CD8-positive, alpha-beta memory T cell (primary cell): ENCODE measurements at regions not wholly inside any gene's neighbourhood (a gene's known extent, or its start where the extent isn't known, plus 50 kb on each side); places are given as distances from the start of the nearest gene placed in this dataset.

ENCODE experiments used
- CTCF ChIA-PET: fragments of 350-600 bp; sonication (Branson Sonifier 250); formaldehyde crosslinking; loops from one replicate; lab custom pipeline; 2021; ENCODE audit warnings: antibody characterized with exemption; lab: Charles Lee
- POLR2A ChIA-PET: fragments of 350-600 bp; sonication (Branson Sonifier 250); formaldehyde crosslinking; loops from one replicate; lab custom pipeline; 2021; ENCODE audit warnings: antibody characterized with exemption; lab: Charles Lee
- DNase-seq, 5 donors: peaks; one replicate each; pipeline versions ENCODE4 v3.0.0 to v3.0.0-alpha.2; 2020 to 2022; ENCODE audit warnings: mixed read lengths in 1 of 5
- H3K27ac ChIP-seq: one replicate; pipeline ENCODE4 v1.7.0; 2013; ENCODE audit warnings: low read depth, mild to moderate bottlenecking, low read length, moderate library complexity
- H3K27me3 ChIP-seq: 2 replicates; pipeline ENCODE4 v1.7.0; 2013; ENCODE audit warnings: low read length, mild to moderate bottlenecking; ENCODE audit not compliant: insufficient read depth, poor library complexity, severe bottlenecking
- H3K36me3 ChIP-seq: 2 replicates; pipeline ENCODE4 v1.7.0; 2013; ENCODE audit warnings: mild to moderate bottlenecking, low read length, moderate library complexity; ENCODE audit not compliant: insufficient read depth
- H3K4me1 ChIP-seq: 2 replicates; pipeline ENCODE4 v1.7.0; 2013; ENCODE audit warnings: mild to moderate bottlenecking, low read length, moderate library complexity; ENCODE audit not compliant: insufficient read depth
- H3K4me3 ChIP-seq: 2 replicates; pipeline ENCODE4 v1.7.0; 2013; ENCODE audit warnings: mild to moderate bottlenecking, low read length
- H3K9me3 ChIP-seq: 2 replicates; pipeline ENCODE4 v1.7.0; 2013; ENCODE audit warnings: mild to moderate bottlenecking, low read length
- H3K27ac Mint-ChIP-seq, 8 donors: one replicate each; pipeline ENCODE4 v1.8.0; 2020 to 2021; ENCODE audit warnings: mixed read lengths in 8 of 8, mild to moderate bottlenecking in 6 of 8, inconsistent platforms in 3 of 8, moderate library complexity in 3 of 8
- H3K27me3 Mint-ChIP-seq, 2 donors: one replicate each; pipeline ENCODE4 v1.8.0; 2020 to 2021; ENCODE audit warnings: mixed read lengths in 2 of 2, mild to moderate bottlenecking in 1 of 2, moderate library complexity in 1 of 2
- H3K36me3 Mint-ChIP-seq, 3 donors: one replicate each; pipeline ENCODE4 v1.8.0; 2020 to 2021; ENCODE audit warnings: mixed read lengths in 3 of 3, inconsistent platforms in 1 of 3, mild to moderate bottlenecking in 1 of 3
- H3K4me1 Mint-ChIP-seq, 3 donors: one replicate each; pipeline ENCODE4 v1.8.0; 2020 to 2021; ENCODE audit warnings: mixed read lengths in 3 of 3, inconsistent platforms in 1 of 3, mild to moderate bottlenecking in 1 of 3
- H3K4me3 Mint-ChIP-seq, 7 donors: one replicate each; pipeline ENCODE4 v1.8.0; 2020 to 2021; ENCODE audit warnings: mixed read lengths in 7 of 7, mild to moderate bottlenecking in 6 of 7, moderate library complexity in 4 of 7, inconsistent platforms in 2 of 7
- H3K9me3 Mint-ChIP-seq, 5 donors: one replicate each; pipeline ENCODE4 v1.8.0; 2020 to 2022; ENCODE audit warnings: mixed read lengths in 5 of 5, mild to moderate bottlenecking in 3 of 5, moderate library complexity in 2 of 5, inconsistent platforms in 1 of 5

GRCh38 chr11:32213223-32213622, 122.3 kb downstream of the RCN1 start:
- Mint-ChIP-seq H3K9me3 (peaks cover 0 to 2% (median 0%) of the 10 kb centered on the region in 5 donors), H3K4me3 (no peak overlapping the region), H3K36me3 (no peaks in the 10 kb centered on the region), H3K27ac (no peak overlapping the region), H3K4me1 (no peaks in the 10 kb centered on the region), H3K27me3 (peaks cover 10 to 31% of the 10 kb centered on the region in 2 donors)
- H3K36me3 ChIP-seq = no peaks in the 10 kb centered on the region
- no peaks in the 10 kb centered on the region for H3K9me3 ChIP-seq
- H3K27me3 ChIP-seq = no peaks in the 10 kb centered on the region
- H3K27ac ChIP-seq = no peak overlapping the region
- no peaks in the 10 kb centered on the region for H3K4me1 ChIP-seq
- POLR2A ChIA-PET = no interaction called here
- CTCF ChIA-PET = interaction anchor here (0.9 kb wide), 1 partner anchor 10 kb away, joined by 3 read pairs; no protein-coding TSS in a partner anchor
- H3K4me3 ChIP-seq = no peak overlapping the region
- DNase-seq = no peak

GRCh38 chr11:32215157-32215556, 124.3 kb downstream of the RCN1 start:
- Histone ChIP-seq H3K36me3 (no peaks in the 10 kb centered on the region), H3K27ac (no peak overlapping the region), H3K4me3 (no peak overlapping the region), H3K4me1 (no peaks in the 10 kb centered on the region), H3K27me3 (no peaks in the 10 kb centered on the region), H3K9me3 (no peaks in the 10 kb centered on the region)
- POLR2A ChIA-PET = no interaction called here
- H3K4me3 Mint-ChIP-seq = no peak overlapping the region
- H3K27me3 Mint-ChIP-seq = peaks cover 4 to 19% of the 10 kb centered on the region in 2 donors
- H3K9me3 Mint-ChIP-seq = peaks cover 0 to 2% (median 0%) of the 10 kb centered on the region in 5 donors
- no peak overlapping the region for H3K27ac Mint-ChIP-seq
- no peak for DNase-seq
- H3K4me1 Mint-ChIP-seq = no peaks in the 10 kb centered on the region
- no peaks in the 10 kb centered on the region for H3K36me3 Mint-ChIP-seq
- CTCF ChIA-PET = no interaction called here

DNA sequence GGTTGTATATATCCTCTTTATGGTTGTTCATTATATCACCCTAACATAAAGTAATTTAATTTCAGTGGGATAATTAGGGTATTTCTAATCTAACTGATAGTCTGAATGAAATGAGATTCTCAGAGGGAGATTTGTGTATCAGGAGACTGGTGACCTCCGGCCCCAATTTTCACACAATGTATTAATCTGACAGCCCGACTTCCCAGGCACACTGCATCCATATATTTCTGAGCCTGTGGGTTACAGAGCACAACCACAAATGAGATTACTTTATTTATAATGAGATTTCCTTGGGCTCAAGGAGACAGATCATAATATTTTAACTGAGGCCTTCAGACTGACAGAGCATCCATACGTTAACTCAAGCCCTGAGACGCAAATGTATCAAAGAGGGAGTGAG, 125.9 kb downstream of the RCN1 start:
- POLR2A ChIA-PET = no interaction called here
- Histone ChIP-seq H3K27ac (no peak overlapping the region), H3K9me3 (no peaks in the 10 kb centered on the region), H3K4me1 (no peaks in the 10 kb centered on the region), H3K36me3 (no peaks in the 10 kb centered on the region), H3K27me3 (no peaks in the 10 kb centered on the region), H3K4me3 (no peak overlapping the region)
- no peaks in the 10 kb centered on the region for H3K4me1 Mint-ChIP-seq
- no peak overlapping the region for H3K4me3 Mint-ChIP-seq
- no peaks in the 10 kb centered on the region for H3K36me3 Mint-ChIP-seq
- no peak for DNase-seq
- H3K9me3 Mint-ChIP-seq = no peaks in the 10 kb centered on the region
- no peak overlapping the region for H3K27ac Mint-ChIP-seq
- CTCF ChIA-PET = no interaction called here
- peaks cover 4 to 8% of the 10 kb centered on the region in 2 donors for H3K27me3 Mint-ChIP-seq

GRCh38 chr11:32219320-32219719, 128.4 kb downstream of the RCN1 start:
- Histone ChIP-seq H3K9me3 (no peaks in the 10 kb centered on the region), H3K4me1 (no peaks in the 10 kb centered on the region), H3K27ac (no peak overlapping the region), H3K27me3 (no peaks in the 10 kb centered on the region), H3K36me3 (no peaks in the 10 kb centered on the region), H3K4me3 (no peak overlapping the region)
- Mint-ChIP-seq H3K27me3 (peaks cover 3 to 7% of the 10 kb centered on the region in 2 donors), H3K9me3 (no peaks in the 10 kb centered on the region), H3K4me1 (no peaks in the 10 kb centered on the region), H3K36me3 (no peaks in the 10 kb centered on the region), H3K27ac (no peak overlapping the region), H3K4me3 (no peak overlapping the region)
- ChIA-PET POLR2A (no interaction called here), CTCF (no interaction called here)
- no peak for DNase-seq

DNA sequence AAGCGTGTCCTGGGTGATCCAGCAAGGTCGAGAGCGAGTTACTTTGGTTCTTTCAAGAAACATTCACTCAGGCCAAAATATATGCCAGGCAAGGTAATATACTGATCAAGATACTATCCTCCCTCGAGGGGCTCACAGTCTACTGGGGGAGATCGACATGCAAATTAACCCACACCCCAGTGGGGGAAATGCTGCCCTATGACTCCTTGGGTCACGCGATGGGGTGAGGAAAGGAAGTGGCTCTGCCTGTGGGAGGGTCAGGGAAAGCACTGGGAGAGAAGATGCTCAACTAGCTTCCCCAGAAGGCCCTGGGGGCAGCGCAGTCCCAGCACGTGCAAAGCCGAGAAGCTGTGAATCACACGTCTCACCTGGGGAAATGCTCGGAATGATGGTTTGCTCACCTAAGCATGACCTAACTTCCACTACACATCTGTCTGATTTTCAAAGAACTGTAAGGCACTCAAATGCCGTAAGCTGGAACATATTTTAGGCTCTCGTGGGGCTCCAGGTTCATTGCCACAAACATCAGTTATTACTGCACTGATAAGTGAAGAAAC, 130.7 kb downstream of the RCN1 start:
- Mint-ChIP-seq H3K27ac (no peak overlapping the region), H3K9me3 (no peaks in the 10 kb centered on the region), H3K4me3 (no peak overlapping the region), H3K27me3 (peaks cover 7 to 12% of the 10 kb centered on the region in 2 donors), H3K36me3 (no peaks in the 10 kb centered on the region), H3K4me1 (no peaks in the 10 kb centered on the region)
- H3K27ac ChIP-seq = no peak overlapping the region
- DNase-seq = no peak
- ChIA-PET POLR2A (no interaction called here), CTCF (no interaction called here)
- no peaks in the 10 kb centered on the region for H3K36me3 ChIP-seq
- H3K27me3 ChIP-seq = no peaks in the 10 kb centered on the region
- H3K4me1 ChIP-seq = no peaks in the 10 kb centered on the region
- H3K4me3 ChIP-seq = no peak overlapping the region
- H3K9me3 ChIP-seq = no peaks in the 10 kb centered on the region

GRCh38 chr11:32224580-32224979, 133.7 kb downstream of the RCN1 start:
- Histone ChIP-seq H3K27ac (no peak overlapping the region), H3K9me3 (no peaks in the 10 kb centered on the region), H3K36me3 (no peaks in the 10 kb centered on the region), H3K27me3 (no peaks in the 10 kb centered on the region), H3K4me3 (no peak overlapping the region), H3K4me1 (no peaks in the 10 kb centered on the region)
- H3K27me3 Mint-ChIP-seq = peaks cover 8 to 18% of the 10 kb centered on the region in 2 donors
- no peak for DNase-seq
- no peaks in the 10 kb centered on the region for H3K4me1 Mint-ChIP-seq
- H3K4me3 Mint-ChIP-seq = no peak overlapping the region
- no peaks in the 10 kb centered on the region for H3K36me3 Mint-ChIP-seq
- CTCF ChIA-PET = no interaction called here
- no peaks in the 10 kb centered on the region for H3K9me3 Mint-ChIP-seq
- H3K27ac Mint-ChIP-seq = peak overlapping the region in 1 of 8 donors; percentile 1
- POLR2A ChIA-PET = no interaction called here

- Histone ChIP-seq H3K4me3 (no peak overlapping the region), H3K4me1 (no peaks in the 10 kb centered on the region), H3K9me3 (no peaks in the 10 kb centered on the region), H3K36me3 (no peaks in the 10 kb centered on the region), H3K27me3 (no peaks in the 10 kb centered on the region), H3K27ac (no peak overlapping the region)
- Mint-ChIP-seq H3K9me3 (no peaks in the 10 kb centered on the region), H3K4me3 (no peak overlapping the region), H3K36me3 (no peaks in the 10 kb centered on the region), H3K27ac (no peak overlapping the region), H3K4me1 (no peaks in the 10 kb centered on the region), H3K27me3 (peaks cover 8 to 21% of the 10 kb centered on the region in 2 donors)
- no peak for DNase-seq
- CTCF ChIA-PET = no interaction called here
- POLR2A ChIA-PET = no interaction called here
Observed at GRCh38 chr11:32225571-32226285, 134.9 kb downstream of the RCN1 start.

- no peaks in the 10 kb centered on the region for H3K36me3 Mint-ChIP-seq
- no peak overlapping the region for H3K27ac Mint-ChIP-seq
- no peak overlapping the region for H3K4me3 Mint-ChIP-seq
- Histone ChIP-seq H3K4me1 (no peaks in the 10 kb centered on the region), H3K27me3 (no peaks in the 10 kb centered on the region), H3K4me3 (no peak overlapping the region), H3K36me3 (no peaks in the 10 kb centered on the region), H3K27ac (no peak overlapping the region), H3K9me3 (no peaks in the 10 kb centered on the region)
- ChIA-PET POLR2A (no interaction called here), CTCF (no interaction called here)
- no peak for DNase-seq
- no peaks in the 10 kb centered on the region for H3K9me3 Mint-ChIP-seq
- peaks cover 8 to 22% of the 10 kb centered on the region in 2 donors for H3K27me3 Mint-ChIP-seq
- H3K4me1 Mint-ChIP-seq = no peaks in the 10 kb centered on the region
Observed at GRCh38 chr11:32226480-32226879, 135.6 kb downstream of the RCN1 start.
